ENCODE measurements at regions not wholly inside any gene's neighbourhood (a gene's known extent, or its start where the extent isn't known, plus 50 kb on each side); places are given as distances from the start of the nearest gene placed in this dataset.

- DNase-seq (ENCODE audit: low spot score), result no peak
Observed at GRCh38 chr9:27888661-27889295, 315.5 kb upstream of the C9orf72 start.

- no peak for DNase-seq (ENCODE audit: low spot score)
Observed at GRCh38 chr9:27924502-27924901, 351.2 kb upstream of the C9orf72 start.

GRCh38 chr9:27925815-27926214 lies 352.5 kb upstream of the C9orf72 start:
- DNase-seq (ENCODE audit: low spot score), result no peak

- no peak for DNase-seq (ENCODE audit: low spot score)
Observed at GRCh38 chr9:27929841-27930240, 356.6 kb upstream of the C9orf72 start.

GRCh38 chr9:27933210-27934025 lies 360.1 kb upstream of the C9orf72 start:
- no peak for DNase-seq (ENCODE audit: low spot score)

GRCh38 chr9:27934471-27934870 lies 361.2 kb upstream of the C9orf72 start:
- DNase-seq (ENCODE audit: low spot score), result no peak

- no peak for DNase-seq (ENCODE audit: low spot score)
Observed at GRCh38 chr9:27939186-27939585, 365.9 kb upstream of the C9orf72 start.

- DNase-seq (ENCODE audit: low spot score), result no peak
Observed at GRCh38 chr9:27940535-27940934, 367.3 kb upstream of the C9orf72 start.

GRCh38 chr9:27943501-27943900 lies 370.2 kb upstream of the C9orf72 start:
- DNase-seq (ENCODE audit: low spot score), result no peak

- DNase-seq (ENCODE audit: low spot score), result no peak
Observed at GRCh38 chr9:27945386-27945785, 372.1 kb upstream of the C9orf72 start.

GRCh38 chr9:27950382-27950781 lies 377.1 kb upstream of the C9orf72 start:
- DNase-seq (ENCODE audit: low spot score), result no peak

GRCh38 chr9:27954858-27955257 lies 381.6 kb upstream of the C9orf72 start:
- no peak for DNase-seq (ENCODE audit: low spot score)

- DNase-seq (ENCODE audit: low spot score), result no peak
Observed at GRCh38 chr9:27963836-27964235, 390.6 kb upstream of the C9orf72 start.

- DNase-seq (ENCODE audit: low spot score), result no peak
Observed at GRCh38 chr9:27967210-27967609, 393.9 kb upstream of the C9orf72 start.

GRCh38 chr9:27977931-27978330 lies 404.6 kb upstream of the C9orf72 start:
- no peak for DNase-seq (ENCODE audit: low spot score)

GRCh38 chr9:27985714-27986113 lies 412.4 kb upstream of the C9orf72 start:
- no peak for DNase-seq (ENCODE audit: low spot score)

GRCh38 chr9:27990524-27990923 lies 417.2 kb upstream of the C9orf72 start:
- no peak for DNase-seq (ENCODE audit: low spot score)

- no peak for DNase-seq (ENCODE audit: low spot score)
Observed at GRCh38 chr9:27991221-27991620, 417.9 kb upstream of the C9orf72 start.

GRCh38 chr9:28001096-28001495 lies 427.8 kb upstream of the C9orf72 start:
- no peak for DNase-seq (ENCODE audit: low spot score)

GRCh38 chr9:28004900-28005299 lies 431.6 kb upstream of the C9orf72 start:
- DNase-seq (ENCODE audit: low spot score), result no peak

GRCh38 chr9:28005779-28006178 lies 432.5 kb upstream of the C9orf72 start:
- no peak for DNase-seq (ENCODE audit: low spot score)

GRCh38 chr9:28007097-28007817 lies 434.0 kb upstream of the C9orf72 start:
- no peak for DNase-seq (ENCODE audit: low spot score)

GRCh38 chr9:28014212-28014611 lies 440.9 kb upstream of the C9orf72 start:
- no peak for DNase-seq (ENCODE audit: low spot score)
